ENCODE measurements at regions not wholly inside any gene's neighbourhood (a gene's known extent, or its start where the extent isn't known, plus 50 kb on each side); places are given as distances from the start of the nearest gene placed in this dataset.

DNA sequence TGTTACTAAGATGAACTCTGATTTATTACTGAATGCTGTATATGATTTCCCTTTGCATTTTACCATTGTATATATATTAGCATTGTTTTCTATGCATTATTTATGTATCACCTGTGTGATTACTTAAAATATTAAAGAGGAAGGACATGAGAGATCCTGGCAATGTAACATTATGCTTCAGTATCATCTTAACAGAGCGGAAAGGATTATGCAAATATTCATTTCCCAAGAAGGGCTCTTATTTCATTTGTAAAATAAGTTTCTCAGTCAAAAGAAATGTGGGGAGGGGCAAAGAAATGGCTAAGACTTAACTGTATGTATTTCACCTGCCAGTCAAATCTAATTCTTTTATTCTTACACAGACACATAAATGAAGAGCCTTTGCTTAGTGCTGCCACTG, 654.2 kb upstream of the PKDCC start:
- TF ChIP-seq POLR2AphosphoS5 (IDR thresholded peaks at IDR 0.05; ENCODE audit: low read depth) (no peak), GABPA (IDR thresholded peaks at IDR 0.05; ENCODE audit: low read depth) (no peak)
- TF ChIP-seq, protein P1, sequence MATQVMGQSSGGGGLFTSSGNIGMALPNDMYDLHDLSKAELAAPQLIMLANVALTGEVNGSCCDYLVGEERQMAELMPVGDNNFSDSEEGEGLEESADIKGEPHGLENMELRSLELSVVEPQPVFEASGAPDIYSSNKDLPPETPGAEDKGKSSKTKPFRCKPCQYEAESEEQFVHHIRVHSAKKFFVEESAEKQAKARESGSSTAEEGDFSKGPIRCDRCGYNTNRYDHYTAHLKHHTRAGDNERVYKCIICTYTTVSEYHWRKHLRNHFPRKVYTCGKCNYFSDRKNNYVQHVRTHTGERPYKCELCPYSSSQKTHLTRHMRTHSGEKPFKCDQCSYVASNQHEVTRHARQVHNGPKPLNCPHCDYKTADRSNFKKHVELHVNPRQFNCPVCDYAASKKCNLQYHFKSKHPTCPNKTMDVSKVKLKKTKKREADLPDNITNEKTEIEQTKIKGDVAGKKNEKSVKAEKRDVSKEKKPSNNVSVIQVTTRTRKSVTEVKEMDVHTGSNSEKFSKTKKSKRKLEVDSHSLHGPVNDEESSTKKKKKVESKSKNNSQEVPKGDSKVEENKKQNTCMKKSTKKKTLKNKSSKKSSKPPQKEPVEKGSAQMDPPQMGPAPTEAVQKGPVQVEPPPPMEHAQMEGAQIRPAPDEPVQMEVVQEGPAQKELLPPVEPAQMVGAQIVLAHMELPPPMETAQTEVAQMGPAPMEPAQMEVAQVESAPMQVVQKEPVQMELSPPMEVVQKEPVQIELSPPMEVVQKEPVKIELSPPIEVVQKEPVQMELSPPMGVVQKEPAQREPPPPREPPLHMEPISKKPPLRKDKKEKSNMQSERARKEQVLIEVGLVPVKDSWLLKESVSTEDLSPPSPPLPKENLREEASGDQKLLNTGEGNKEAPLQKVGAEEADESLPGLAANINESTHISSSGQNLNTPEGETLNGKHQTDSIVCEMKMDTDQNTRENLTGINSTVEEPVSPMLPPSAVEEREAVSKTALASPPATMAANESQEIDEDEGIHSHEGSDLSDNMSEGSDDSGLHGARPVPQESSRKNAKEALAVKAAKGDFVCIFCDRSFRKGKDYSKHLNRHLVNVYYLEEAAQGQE (IDR thresholded peaks at IDR 0.05; ENCODE audit: insufficient replicate concordance, low read depth) = no peak
- TF ChIP-seq, protein P2, sequence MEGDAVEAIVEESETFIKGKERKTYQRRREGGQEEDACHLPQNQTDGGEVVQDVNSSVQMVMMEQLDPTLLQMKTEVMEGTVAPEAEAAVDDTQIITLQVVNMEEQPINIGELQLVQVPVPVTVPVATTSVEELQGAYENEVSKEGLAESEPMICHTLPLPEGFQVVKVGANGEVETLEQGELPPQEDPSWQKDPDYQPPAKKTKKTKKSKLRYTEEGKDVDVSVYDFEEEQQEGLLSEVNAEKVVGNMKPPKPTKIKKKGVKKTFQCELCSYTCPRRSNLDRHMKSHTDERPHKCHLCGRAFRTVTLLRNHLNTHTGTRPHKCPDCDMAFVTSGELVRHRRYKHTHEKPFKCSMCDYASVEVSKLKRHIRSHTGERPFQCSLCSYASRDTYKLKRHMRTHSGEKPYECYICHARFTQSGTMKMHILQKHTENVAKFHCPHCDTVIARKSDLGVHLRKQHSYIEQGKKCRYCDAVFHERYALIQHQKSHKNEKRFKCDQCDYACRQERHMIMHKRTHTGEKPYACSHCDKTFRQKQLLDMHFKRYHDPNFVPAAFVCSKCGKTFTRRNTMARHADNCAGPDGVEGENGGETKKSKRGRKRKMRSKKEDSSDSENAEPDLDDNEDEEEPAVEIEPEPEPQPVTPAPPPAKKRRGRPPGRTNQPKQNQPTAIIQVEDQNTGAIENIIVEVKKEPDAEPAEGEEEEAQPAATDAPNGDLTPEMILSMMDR (IDR thresholded peaks at IDR 0.05; ENCODE audit: insufficient read depth, low read length) = no peak

Data from HL-60 (cell line).